A673 (cell line): ENCODE measurements at regions not wholly inside any gene's neighbourhood (a gene's known extent, or its start where the extent isn't known, plus 50 kb on each side); places are given as distances from the start of the nearest gene placed in this dataset.

ENCODE experiments used
- CTCF ChIP-seq: fragments of 300-800, 200-600 bp; sonication (generic); conservative IDR thresholded peaks from 2 replicates; pipeline ENCODE4 v1.5.1; 2017; ENCODE audit warnings: low read depth, mild to moderate bottlenecking, antibody characterized with exemption, low read length, moderate library complexity, mixed read lengths
- EZH2 ChIP-seq: fragments of 200-600 bp; sonication (generic); IDR thresholded peaks from 2 replicates; pipeline ENCODE4 v1.6.1; 2017; ENCODE audit warnings: borderline replicate concordance, low read depth, mild to moderate bottlenecking, mixed read lengths, antibody characterized with exemption, low read length; ENCODE audit not compliant: poor library complexity, severe bottlenecking

- TF ChIP-seq CTCF (no peak), EZH2 (no peak)
Observed at GRCh38 chr12:29929295-29929694, 145.6 kb upstream of the TMTC1 start.
